ENCODE measurements at regions not wholly inside any gene's neighbourhood (a gene's known extent, or its start where the extent isn't known, plus 50 kb on each side); places are given as distances from the start of the nearest gene placed in this dataset.

DNA sequence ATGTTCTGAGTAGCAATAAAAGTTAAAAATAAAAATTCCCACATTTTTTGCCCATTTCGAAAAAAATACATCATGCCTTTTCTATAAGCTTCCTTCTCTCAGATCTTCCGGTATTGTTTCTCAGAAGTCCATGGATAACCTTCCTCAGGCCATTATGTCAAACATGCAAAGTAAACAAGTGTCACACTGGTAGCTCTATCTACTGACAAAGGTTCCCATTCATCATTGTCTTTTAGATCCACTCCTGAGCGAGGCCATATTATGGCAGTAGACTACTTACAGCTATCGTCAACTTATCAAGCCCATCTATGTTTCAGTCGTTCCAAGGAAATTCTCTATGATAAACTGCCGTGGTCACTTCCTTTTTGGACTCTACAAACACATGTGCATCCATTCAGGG lies 1068.2 kb downstream of the GLUD2 start:
- Histone ChIP-seq H2AFZ (ENCODE audit: low read length) (no peak overlapping the region), H3K9me2 (replicated peaks; ENCODE audit: insufficient read depth, low read length) (no peaks in the 10 kb centered on the region), H3K27ac (ENCODE audit: low read length) (no peak overlapping the region), H3K9me3 (replicated peaks; ENCODE audit: insufficient read depth, low read length) (no peaks in the 10 kb centered on the region), H3K9ac (ENCODE audit: low read length) (no peak overlapping the region), H3K4me3 (ENCODE audit: low read length) (no peak overlapping the region), H4K20me1 (ENCODE audit: insufficient read depth, low read length) (no peaks in the 10 kb centered on the region), H3K4me1 (ENCODE audit: low read length) (no peaks in the 10 kb centered on the region), H3K4me2 (ENCODE audit: low read depth, low read length) (no peak overlapping the region), H3K36me3 (replicated peaks; ENCODE audit: insufficient read depth, low read length) (no peaks in the 10 kb centered on the region), H3K79me2 (ENCODE audit: low read length) (no peaks in the 10 kb centered on the region), H3F3A (ENCODE audit: insufficient read depth, low read length) (no peaks in the 10 kb centered on the region), H3K27me3 (replicated peaks; ENCODE audit: insufficient read depth, low read length) (no peaks in the 10 kb centered on the region)
- TF ChIP-seq EZH2phosphoT487 (IDR thresholded peaks at IDR 0.05; ENCODE audit: low read length) (no peak), EZH2 (optimal IDR thresholded peaks at IDR 0.05; ENCODE audit: low read depth, low read length) (no peak)
- TF ChIP-seq, protein P1, sequence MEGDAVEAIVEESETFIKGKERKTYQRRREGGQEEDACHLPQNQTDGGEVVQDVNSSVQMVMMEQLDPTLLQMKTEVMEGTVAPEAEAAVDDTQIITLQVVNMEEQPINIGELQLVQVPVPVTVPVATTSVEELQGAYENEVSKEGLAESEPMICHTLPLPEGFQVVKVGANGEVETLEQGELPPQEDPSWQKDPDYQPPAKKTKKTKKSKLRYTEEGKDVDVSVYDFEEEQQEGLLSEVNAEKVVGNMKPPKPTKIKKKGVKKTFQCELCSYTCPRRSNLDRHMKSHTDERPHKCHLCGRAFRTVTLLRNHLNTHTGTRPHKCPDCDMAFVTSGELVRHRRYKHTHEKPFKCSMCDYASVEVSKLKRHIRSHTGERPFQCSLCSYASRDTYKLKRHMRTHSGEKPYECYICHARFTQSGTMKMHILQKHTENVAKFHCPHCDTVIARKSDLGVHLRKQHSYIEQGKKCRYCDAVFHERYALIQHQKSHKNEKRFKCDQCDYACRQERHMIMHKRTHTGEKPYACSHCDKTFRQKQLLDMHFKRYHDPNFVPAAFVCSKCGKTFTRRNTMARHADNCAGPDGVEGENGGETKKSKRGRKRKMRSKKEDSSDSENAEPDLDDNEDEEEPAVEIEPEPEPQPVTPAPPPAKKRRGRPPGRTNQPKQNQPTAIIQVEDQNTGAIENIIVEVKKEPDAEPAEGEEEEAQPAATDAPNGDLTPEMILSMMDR (IDR thresholded peaks at IDR 0.05; ENCODE audit: low read length), result no peak
- DNase-seq, result no peak

DNA sequence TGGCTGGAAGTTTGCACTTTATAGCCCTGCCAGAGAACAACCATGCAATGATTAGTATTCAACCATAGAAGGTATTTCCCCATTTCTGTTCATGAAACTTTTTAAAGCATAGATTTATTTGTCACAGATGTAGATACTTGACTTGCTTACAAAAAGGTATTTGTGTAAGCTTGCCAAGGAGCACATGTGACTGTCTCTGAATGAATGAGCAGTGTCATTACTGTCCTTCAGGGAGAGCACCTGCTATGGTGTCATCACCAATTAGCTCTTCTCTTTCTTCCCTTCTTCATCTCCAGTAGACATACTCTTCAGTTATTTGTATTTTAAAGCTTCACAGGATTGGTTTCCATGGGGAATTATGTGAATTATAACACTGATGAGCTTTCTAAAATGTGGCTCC lies 1064.7 kb upstream of the GRIA3 start:
- Histone ChIP-seq H3K79me2 (ENCODE audit: low read length) (no peaks in the 10 kb centered on the region), H3K4me2 (ENCODE audit: low read depth, low read length) (no peak overlapping the region), H3K9ac (ENCODE audit: low read length) (no peak overlapping the region), H3K4me3 (ENCODE audit: low read length) (no peak overlapping the region), H3K27me3 (replicated peaks; ENCODE audit: insufficient read depth, low read length) (no peaks in the 10 kb centered on the region), H2AFZ (ENCODE audit: low read length) (no peak overlapping the region), H3K36me3 (replicated peaks; ENCODE audit: insufficient read depth, low read length) (no peaks in the 10 kb centered on the region), H3K4me1 (ENCODE audit: low read length) (no peaks in the 10 kb centered on the region), H3K27ac (ENCODE audit: low read length) (no peak overlapping the region), H4K20me1 (ENCODE audit: insufficient read depth, low read length) (no peaks in the 10 kb centered on the region), H3K9me2 (replicated peaks; ENCODE audit: insufficient read depth, low read length) (no peaks in the 10 kb centered on the region), H3K9me3 (replicated peaks; ENCODE audit: insufficient read depth, low read length) (no peaks in the 10 kb centered on the region), H3F3A (ENCODE audit: insufficient read depth, low read length) (no peaks in the 10 kb centered on the region)
- TF ChIP-seq, protein P1 (IDR thresholded peaks at IDR 0.05; ENCODE audit: low read length), result no peak
- TF ChIP-seq EZH2 (optimal IDR thresholded peaks at IDR 0.05; ENCODE audit: low read depth, low read length) (no peak), EZH2phosphoT487 (IDR thresholded peaks at IDR 0.05; ENCODE audit: low read length) (no peak)
- no peak for DNase-seq

DNA sequence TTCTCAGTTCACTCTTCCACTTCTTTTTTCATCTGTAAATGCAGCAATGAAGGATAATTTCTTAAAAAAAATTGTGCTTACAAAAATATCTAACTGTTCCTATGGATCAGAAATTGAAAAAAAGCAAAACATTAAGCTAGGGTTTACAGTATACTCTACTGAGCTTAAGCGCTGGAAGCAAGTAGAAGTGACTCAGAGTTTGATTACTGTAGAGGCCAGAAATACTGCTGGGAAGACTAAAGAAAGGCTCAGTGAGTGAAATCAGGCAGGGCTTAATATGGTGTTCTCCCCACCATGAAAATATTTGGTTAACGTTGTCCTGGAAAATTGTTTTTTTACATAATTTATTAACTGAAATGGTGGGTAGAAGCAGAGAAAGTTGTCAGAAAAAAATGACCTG lies 1061.8 kb upstream of the GRIA3 start:
- Histone ChIP-seq H3K9me2 (replicated peaks; ENCODE audit: insufficient read depth, low read length) (no peaks in the 10 kb centered on the region), H3K4me1 (ENCODE audit: low read length) (no peaks in the 10 kb centered on the region), H3K79me2 (ENCODE audit: low read length) (no peaks in the 10 kb centered on the region), H3K27me3 (replicated peaks; ENCODE audit: insufficient read depth, low read length) (no peaks in the 10 kb centered on the region), H3K9me3 (replicated peaks; ENCODE audit: insufficient read depth, low read length) (no peaks in the 10 kb centered on the region), H2AFZ (ENCODE audit: low read length) (no peak overlapping the region), H3K27ac (ENCODE audit: low read length) (no peak overlapping the region), H3K4me3 (ENCODE audit: low read length) (no peak overlapping the region), H3K36me3 (replicated peaks; ENCODE audit: insufficient read depth, low read length) (no peaks in the 10 kb centered on the region), H3K9ac (ENCODE audit: low read length) (no peak overlapping the region), H4K20me1 (ENCODE audit: insufficient read depth, low read length) (no peaks in the 10 kb centered on the region), H3K4me2 (ENCODE audit: low read depth, low read length) (no peak overlapping the region), H3F3A (ENCODE audit: insufficient read depth, low read length) (no peaks in the 10 kb centered on the region)
- DNase-seq, result no peak
- TF ChIP-seq EZH2 (optimal IDR thresholded peaks at IDR 0.05; ENCODE audit: low read depth, low read length), result no peak
- no peak for TF ChIP-seq EZH2phosphoT487 (IDR thresholded peaks at IDR 0.05; ENCODE audit: low read length)
- TF ChIP-seq, protein P1 (IDR thresholded peaks at IDR 0.05; ENCODE audit: low read length), result no peak
